ENCODE measurements at regions not wholly inside any gene's neighbourhood (a gene's known extent, or its start where the extent isn't known, plus 50 kb on each side); places are given as distances from the start of the nearest gene placed in this dataset.

DNA sequence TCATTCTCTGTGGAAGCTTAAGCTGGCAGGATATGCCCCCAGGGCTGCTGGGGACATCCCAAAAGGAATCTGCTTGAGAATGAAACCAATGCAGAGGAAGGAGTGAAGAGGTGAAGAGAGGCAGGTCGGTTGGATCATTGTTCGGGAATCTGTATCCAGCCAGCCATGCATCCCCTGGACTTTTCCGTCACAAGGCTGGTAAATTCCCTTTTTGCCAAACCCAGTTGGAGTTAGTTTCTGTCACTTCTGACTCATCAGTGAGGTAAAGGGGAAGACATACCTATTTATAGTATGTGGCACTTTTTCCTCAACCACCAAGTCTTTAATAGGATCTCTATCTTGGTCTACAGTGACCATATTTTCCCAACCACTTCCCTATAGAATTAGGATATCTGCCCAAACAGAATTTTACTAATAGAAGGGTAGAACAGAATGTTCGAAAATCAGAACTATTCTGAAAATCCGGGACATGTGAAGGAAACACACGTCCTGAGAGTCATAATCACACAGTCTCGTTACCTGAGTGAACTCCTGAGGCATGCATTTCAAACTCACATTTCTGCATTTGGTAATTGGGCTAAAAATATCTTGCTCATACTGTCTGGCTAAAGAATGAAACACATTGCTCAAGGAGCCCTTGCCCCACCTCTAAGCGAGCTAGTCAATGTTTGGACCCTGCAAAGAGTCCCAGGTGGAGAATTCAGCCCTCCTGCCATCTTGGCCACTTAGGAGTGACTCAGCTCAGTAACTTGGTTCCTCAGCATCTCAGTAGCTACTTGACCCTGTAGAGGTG, 289.7 kb upstream of the ADAMTS9 start:
- Histone ChIP-seq H3K4me2 (ENCODE audit: low read depth, low read length, poor library complexity, severe bottlenecking) (no peak overlapping the region), H3K4me3 (ENCODE audit: low read length) (no peak overlapping the region), H3K36me3 (ENCODE audit: insufficient read depth, low read length) (no peaks in the 10 kb centered on the region), H3K4me1 (ENCODE audit: low read length) (no peaks in the 10 kb centered on the region), H3K27me3 (ENCODE audit: low read length) (no peaks in the 10 kb centered on the region), H3K79me2 (ENCODE audit: low read length) (no peaks in the 10 kb centered on the region), H3K9me2 (replicated peaks; ENCODE audit: insufficient read depth, low read length) (no peaks in the 10 kb centered on the region), H3K9ac (ENCODE audit: low read length) (no peak overlapping the region), H2AFZ (ENCODE audit: low read length) (no peak overlapping the region), H3K9me3 (ENCODE audit: low read length) (no peaks in the 10 kb centered on the region), H3K27ac (ENCODE audit: low read length) (no peak overlapping the region), H4K20me1 (ENCODE audit: insufficient read depth, low read depth, low read length) (no peaks in the 10 kb centered on the region)
- DNase-seq, result no peak

DNA sequence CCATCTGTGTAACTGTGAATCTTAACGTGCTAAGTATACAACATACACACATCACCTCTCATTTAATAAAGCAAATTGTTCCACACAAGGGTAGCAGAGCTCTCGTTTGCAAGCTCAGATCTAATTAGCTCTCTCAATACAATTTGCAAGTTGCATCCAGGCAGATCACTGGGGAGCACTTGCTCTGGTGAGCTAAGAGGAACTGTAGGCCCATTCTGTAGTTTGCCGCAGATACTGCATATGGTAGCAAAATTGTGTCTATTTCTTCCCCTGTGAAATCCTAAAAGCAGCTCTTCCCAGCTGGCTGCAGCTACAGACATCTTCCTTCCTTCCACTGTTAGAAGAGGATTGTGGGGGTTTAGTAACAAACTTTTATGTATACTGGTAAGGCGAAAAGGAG, 288.7 kb upstream of the ADAMTS9 start:
- H2AFZ ChIP-seq (ENCODE audit: low read length), result no peak overlapping the region
- no peaks in the 10 kb centered on the region for H3K27me3 ChIP-seq (ENCODE audit: low read length)
- no peak overlapping the region for H3K9ac ChIP-seq (ENCODE audit: low read length)
- H3K4me2 ChIP-seq (ENCODE audit: low read depth, low read length, poor library complexity, severe bottlenecking), result no peak overlapping the region
- H4K20me1 ChIP-seq (ENCODE audit: insufficient read depth, low read depth, low read length), result no peaks in the 10 kb centered on the region
- H3K9me2 ChIP-seq (replicated peaks; ENCODE audit: insufficient read depth, low read length), result no peaks in the 10 kb centered on the region
- no peak for DNase-seq
- no peaks in the 10 kb centered on the region for H3K9me3 ChIP-seq (ENCODE audit: low read length)
- H3K4me3 ChIP-seq (ENCODE audit: low read length), result no peak overlapping the region
- no peak overlapping the region for H3K27ac ChIP-seq (ENCODE audit: low read length)
- H3K79me2 ChIP-seq (ENCODE audit: low read length), result no peaks in the 10 kb centered on the region
- no peaks in the 10 kb centered on the region for H3K4me1 ChIP-seq (ENCODE audit: low read length)
- H3K36me3 ChIP-seq (ENCODE audit: insufficient read depth, low read length), result no peaks in the 10 kb centered on the region

DNA sequence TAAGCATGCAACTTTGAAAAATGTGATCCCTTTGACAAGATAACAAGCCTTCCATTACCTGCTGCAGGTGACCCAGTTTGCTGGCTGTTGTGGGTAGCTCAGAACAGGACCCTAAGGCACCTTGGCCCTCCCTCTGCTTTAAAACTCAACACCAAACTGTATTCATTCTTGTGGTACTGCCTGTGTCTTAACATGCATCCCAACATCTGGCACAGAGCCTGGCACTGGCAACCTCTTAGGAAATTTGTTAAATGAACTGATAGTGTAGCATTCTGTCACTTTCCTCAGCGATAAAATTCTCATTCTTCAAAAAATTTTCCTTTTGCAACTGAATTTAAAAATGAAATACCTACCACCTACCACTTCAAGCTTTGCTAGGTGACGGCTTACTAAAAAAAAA, 287.3 kb upstream of the ADAMTS9 start:
- no peaks in the 10 kb centered on the region for H3K9me3 ChIP-seq (ENCODE audit: low read length)
- H3K27me3 ChIP-seq (ENCODE audit: low read length), result no peaks in the 10 kb centered on the region
- H3K9ac ChIP-seq (ENCODE audit: low read length), result no peak overlapping the region
- H3K4me2 ChIP-seq (ENCODE audit: low read depth, low read length, poor library complexity, severe bottlenecking), result no peak overlapping the region
- H4K20me1 ChIP-seq (ENCODE audit: insufficient read depth, low read depth, low read length), result no peaks in the 10 kb centered on the region
- H3K4me3 ChIP-seq (ENCODE audit: low read length), result no peak overlapping the region
- no peaks in the 10 kb centered on the region for H3K79me2 ChIP-seq (ENCODE audit: low read length)
- H3K9me2 ChIP-seq (replicated peaks; ENCODE audit: insufficient read depth, low read length), result no peaks in the 10 kb centered on the region
- no peak for DNase-seq
- no peaks in the 10 kb centered on the region for H3K36me3 ChIP-seq (ENCODE audit: insufficient read depth, low read length)
- H2AFZ ChIP-seq (ENCODE audit: low read length), result no peak overlapping the region
- no peaks in the 10 kb centered on the region for H3K4me1 ChIP-seq (ENCODE audit: low read length)
- H3K27ac ChIP-seq (ENCODE audit: low read length), result no peak overlapping the region

DNA sequence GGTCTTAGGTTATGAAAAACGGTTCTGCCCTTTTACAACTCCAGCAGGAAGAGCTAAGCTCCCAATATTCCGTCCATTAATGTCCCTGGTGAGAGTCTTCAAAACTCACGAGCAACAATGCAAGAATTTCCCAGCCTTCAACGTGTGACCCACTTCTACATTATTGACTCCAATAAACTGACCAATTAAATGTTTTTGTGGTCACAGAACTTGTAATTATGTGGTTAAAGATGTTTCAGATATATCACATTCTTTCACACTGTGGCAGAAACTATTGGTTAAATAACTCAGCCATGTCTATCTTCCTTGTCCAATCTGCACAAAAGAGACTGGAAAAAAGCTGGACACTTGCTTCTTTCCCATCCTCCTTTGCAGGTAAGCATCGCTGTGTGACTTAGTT, 286.6 kb upstream of the ADAMTS9 start:
- no peak overlapping the region for H3K27ac ChIP-seq (ENCODE audit: low read length)
- H4K20me1 ChIP-seq (ENCODE audit: insufficient read depth, low read depth, low read length), result no peaks in the 10 kb centered on the region
- H3K9me3 ChIP-seq (ENCODE audit: low read length), result no peaks in the 10 kb centered on the region
- H3K4me3 ChIP-seq (ENCODE audit: low read length), result no peak overlapping the region
- no peak for DNase-seq
- H3K9ac ChIP-seq (ENCODE audit: low read length), result no peak overlapping the region
- no peaks in the 10 kb centered on the region for H3K36me3 ChIP-seq (ENCODE audit: insufficient read depth, low read length)
- no peaks in the 10 kb centered on the region for H3K4me1 ChIP-seq (ENCODE audit: low read length)
- H3K27me3 ChIP-seq (ENCODE audit: low read length), result no peaks in the 10 kb centered on the region
- H3K4me2 ChIP-seq (ENCODE audit: low read depth, low read length, poor library complexity, severe bottlenecking), result no peak overlapping the region
- no peaks in the 10 kb centered on the region for H3K79me2 ChIP-seq (ENCODE audit: low read length)
- no peaks in the 10 kb centered on the region for H3K9me2 ChIP-seq (replicated peaks; ENCODE audit: insufficient read depth, low read length)
- H2AFZ ChIP-seq (ENCODE audit: low read length), result no peak overlapping the region

DNA sequence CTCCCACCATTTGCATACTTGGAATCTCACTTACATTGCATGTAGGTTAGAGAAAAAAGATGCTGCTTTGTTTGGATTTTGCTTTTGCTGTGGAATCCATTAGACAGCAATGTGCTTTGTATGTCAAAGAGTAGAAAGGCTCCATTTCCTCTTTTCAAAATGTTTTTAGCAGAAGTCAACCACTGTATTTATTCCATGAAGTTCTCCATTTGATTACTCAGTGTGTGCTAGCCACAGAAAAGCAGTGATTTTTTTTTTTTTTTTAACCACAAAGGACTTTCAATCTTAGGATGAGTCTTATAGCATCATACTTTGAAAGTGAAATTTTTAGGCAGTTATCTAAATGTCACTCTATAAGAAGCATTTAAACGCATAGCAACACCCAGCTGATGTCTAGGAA, 285.0 kb upstream of the ADAMTS9 start:
- Histone ChIP-seq H3K9me3 (ENCODE audit: low read length) (no peaks in the 10 kb centered on the region), H3K4me2 (ENCODE audit: low read depth, low read length, poor library complexity, severe bottlenecking) (no peak overlapping the region), H3K36me3 (ENCODE audit: insufficient read depth, low read length) (no peaks in the 10 kb centered on the region), H4K20me1 (ENCODE audit: insufficient read depth, low read depth, low read length) (no peaks in the 10 kb centered on the region), H3K27me3 (ENCODE audit: low read length) (no peaks in the 10 kb centered on the region), H3K4me1 (ENCODE audit: low read length) (no peaks in the 10 kb centered on the region), H3K4me3 (ENCODE audit: low read length) (no peak overlapping the region), H3K9ac (ENCODE audit: low read length) (no peak overlapping the region), H2AFZ (ENCODE audit: low read length) (no peak overlapping the region), H3K27ac (ENCODE audit: low read length) (no peak overlapping the region), H3K79me2 (ENCODE audit: low read length) (no peaks in the 10 kb centered on the region), H3K9me2 (replicated peaks; ENCODE audit: insufficient read depth, low read length) (no peaks in the 10 kb centered on the region)
- DNase-seq, result no peak

- Histone ChIP-seq H3K9ac (ENCODE audit: low read length) (no peak overlapping the region), H3K27me3 (ENCODE audit: low read length) (no peaks in the 10 kb centered on the region), H3K79me2 (ENCODE audit: low read length) (no peaks in the 10 kb centered on the region), H3K4me2 (ENCODE audit: low read depth, low read length, poor library complexity, severe bottlenecking) (no peak overlapping the region), H3K4me1 (ENCODE audit: low read length) (no peaks in the 10 kb centered on the region), H3K9me3 (ENCODE audit: low read length) (no peaks in the 10 kb centered on the region), H3K36me3 (ENCODE audit: insufficient read depth, low read length) (no peaks in the 10 kb centered on the region), H4K20me1 (ENCODE audit: insufficient read depth, low read depth, low read length) (no peaks in the 10 kb centered on the region), H2AFZ (ENCODE audit: low read length) (no peak overlapping the region), H3K9me2 (replicated peaks; ENCODE audit: insufficient read depth, low read length) (no peaks in the 10 kb centered on the region), H3K4me3 (ENCODE audit: low read length) (no peak overlapping the region), H3K27ac (ENCODE audit: low read length) (no peak overlapping the region)
- no peak for DNase-seq
These were observed 283.8 kb upstream of the ADAMTS9 start for GRCh38 chr3:64971602-64972001.

DNA sequence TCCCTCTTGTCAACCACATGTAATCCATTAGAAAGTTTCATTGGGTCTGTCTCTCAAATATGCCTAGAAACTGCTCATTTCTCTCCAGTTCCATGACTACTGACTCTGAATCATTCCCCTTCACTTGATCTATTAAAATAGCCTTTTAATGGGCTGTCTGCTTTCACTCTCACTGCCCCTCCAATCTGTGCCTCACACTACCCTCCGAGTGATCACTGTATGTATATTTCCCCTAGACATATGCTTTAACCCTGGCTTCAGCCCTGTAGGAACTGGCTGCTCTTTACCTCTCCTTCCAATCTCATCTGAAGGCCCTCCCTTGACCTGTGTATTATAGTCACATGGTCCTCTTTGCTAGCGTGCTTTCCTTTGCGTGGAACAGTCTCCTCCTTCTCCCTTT, 282.8 kb upstream of the ADAMTS9 start:
- Histone ChIP-seq H3K9ac (ENCODE audit: low read length) (no peak overlapping the region), H2AFZ (ENCODE audit: low read length) (no peak overlapping the region), H3K27ac (ENCODE audit: low read length) (no peak overlapping the region), H3K27me3 (ENCODE audit: low read length) (no peaks in the 10 kb centered on the region), H3K4me3 (ENCODE audit: low read length) (no peak overlapping the region), H3K36me3 (ENCODE audit: insufficient read depth, low read length) (no peaks in the 10 kb centered on the region), H3K4me2 (ENCODE audit: low read depth, low read length, poor library complexity, severe bottlenecking) (no peak overlapping the region), H3K79me2 (ENCODE audit: low read length) (no peaks in the 10 kb centered on the region), H4K20me1 (ENCODE audit: insufficient read depth, low read depth, low read length) (no peaks in the 10 kb centered on the region), H3K4me1 (ENCODE audit: low read length) (no peaks in the 10 kb centered on the region), H3K9me2 (replicated peaks; ENCODE audit: insufficient read depth, low read length) (no peaks in the 10 kb centered on the region), H3K9me3 (ENCODE audit: low read length) (no peaks in the 10 kb centered on the region)
- DNase-seq, result no peak

- Histone ChIP-seq H3K4me3 (ENCODE audit: low read length) (no peak overlapping the region), H3K4me1 (ENCODE audit: low read length) (no peaks in the 10 kb centered on the region), H3K4me2 (ENCODE audit: low read depth, low read length, poor library complexity, severe bottlenecking) (no peak overlapping the region)
These were observed 273.5 kb upstream of the ADAMTS9 start for GRCh38 chr3:64961301-64961700.

More at GRCh38 chr3:64961301-64961700, 273.5 kb upstream of the ADAMTS9 start:
- Histone ChIP-seq H3K9me2 (replicated peaks; ENCODE audit: insufficient read depth, low read length) (no peaks in the 10 kb centered on the region), H4K20me1 (ENCODE audit: insufficient read depth, low read depth, low read length) (no peaks in the 10 kb centered on the region), H3K27me3 (ENCODE audit: low read length) (no peaks in the 10 kb centered on the region), H2AFZ (ENCODE audit: low read length) (no peak overlapping the region), H3K9ac (ENCODE audit: low read length) (no peak overlapping the region), H3K9me3 (ENCODE audit: low read length) (no peaks in the 10 kb centered on the region), H3K27ac (ENCODE audit: low read length) (no peak overlapping the region), H3K36me3 (ENCODE audit: insufficient read depth, low read length) (no peaks in the 10 kb centered on the region), H3K79me2 (ENCODE audit: low read length) (no peaks in the 10 kb centered on the region)
- DNase-seq, result no peak
